GM18870 (cell line): ENCODE measurements at regions not wholly inside any gene's neighbourhood (a gene's known extent, or its start where the extent isn't known, plus 50 kb on each side); places are given as distances from the start of the nearest gene placed in this dataset.

Source experiments
- ATAC-seq: cut with Tn5 transposase; IDR thresholded peaks from one replicate; pipeline ENCODE4 v1.9.1; 2021; ENCODE audit warnings: moderate library complexity; ENCODE audit not compliant: unreplicated experiment

GRCh38 chr7:38002689-38003088 is 82.2 kb downstream of the EPDR1 start:
- no peak for ATAC-seq

GRCh38 chr7:38006559-38006958 is 86.1 kb downstream of the EPDR1 start:
- no peak for ATAC-seq

- ATAC-seq, result no peak
Observed at GRCh38 chr7:38007096-38007495, 86.7 kb downstream of the EPDR1 start.

GRCh38 chr7:38013246-38013645 is 92.8 kb downstream of the EPDR1 start:
- ATAC-seq, result no peak

- no peak for ATAC-seq
Observed at GRCh38 chr7:38016567-38016966, 96.1 kb downstream of the EPDR1 start.

GRCh38 chr7:38017320-38017719 is 96.9 kb downstream of the EPDR1 start:
- ATAC-seq, result no peak

GRCh38 chr7:38020121-38020785 is 99.8 kb downstream of the EPDR1 start:
- ATAC-seq, result no peak

GRCh38 chr7:38021892-38022291 is 101.5 kb downstream of the EPDR1 start:
- no peak for ATAC-seq

GRCh38 chr7:38025815-38026214 is 105.4 kb downstream of the EPDR1 start:
- ATAC-seq, result no peak

GRCh38 chr7:38027884-38028455 is 107.5 kb downstream of the EPDR1 start:
- ATAC-seq, result no peak

GRCh38 chr7:38034062-38034908 is 113.8 kb downstream of the EPDR1 start:
- ATAC-seq, result no peak

GRCh38 chr7:38040831-38041230 is 120.4 kb downstream of the EPDR1 start:
- no peak for ATAC-seq

- no peak for ATAC-seq
Observed at GRCh38 chr7:38049679-38050078, 128.4 kb upstream of the STARD3NL start.

- ATAC-seq, result no peak
Observed at GRCh38 chr7:38051311-38051710, 126.7 kb upstream of the STARD3NL start.

- ATAC-seq, result no peak
Observed at GRCh38 chr7:38051786-38052185, 126.3 kb upstream of the STARD3NL start.

GRCh38 chr7:38052786-38053185 is 125.3 kb upstream of the STARD3NL start:
- ATAC-seq, result no peak

GRCh38 chr7:38054199-38054598 is 123.8 kb upstream of the STARD3NL start:
- ATAC-seq, result no peak

- ATAC-seq, result no peak
Observed at GRCh38 chr7:38057829-38058228, 120.2 kb upstream of the STARD3NL start.

- no peak for ATAC-seq
Observed at GRCh38 chr7:38060116-38060515, 117.9 kb upstream of the STARD3NL start.

- ATAC-seq, result no peak
Observed at GRCh38 chr7:38060637-38061036, 117.4 kb upstream of the STARD3NL start.

GRCh38 chr7:38066391-38066790 is 111.7 kb upstream of the STARD3NL start:
- no peak for ATAC-seq

- no peak for ATAC-seq
Observed at GRCh38 chr7:38068461-38068860, 109.6 kb upstream of the STARD3NL start.
